A673 (cell line): ENCODE measurements at regions not wholly inside any gene's neighbourhood (a gene's known extent, or its start where the extent isn't known, plus 50 kb on each side); places are given as distances from the start of the nearest gene placed in this dataset.

Source experiments
- CTCF ChIP-seq: fragments of 300-800, 200-600 bp; sonication (generic); conservative IDR thresholded peaks from 2 replicates; pipeline ENCODE4 v1.5.1; 2017; ENCODE audit warnings: low read depth, mild to moderate bottlenecking, antibody characterized with exemption, low read length, moderate library complexity, mixed read lengths
- EZH2 ChIP-seq: fragments of 200-600 bp; sonication (generic); IDR thresholded peaks from 2 replicates; pipeline ENCODE4 v1.6.1; 2017; ENCODE audit warnings: borderline replicate concordance, low read depth, mild to moderate bottlenecking, mixed read lengths, antibody characterized with exemption, low read length; ENCODE audit not compliant: poor library complexity, severe bottlenecking

DNA sequence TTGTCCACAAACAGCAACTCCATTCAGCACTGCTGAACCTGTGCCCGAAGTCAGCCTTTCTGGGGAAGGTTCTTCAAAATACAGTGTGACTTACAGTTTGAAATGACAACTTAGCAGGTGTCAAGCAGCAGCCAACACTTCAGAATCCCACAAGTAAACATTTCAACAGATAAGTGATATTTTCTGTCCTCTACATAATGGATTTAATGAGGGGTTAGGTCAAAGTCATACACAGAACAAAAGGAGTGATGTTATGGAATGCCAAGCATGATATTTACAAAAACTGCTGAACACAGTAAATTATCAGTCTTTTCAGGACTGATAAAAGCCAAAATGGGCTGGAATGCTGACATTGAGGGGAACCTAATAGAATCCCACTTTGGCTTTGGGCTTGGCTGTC, 77.6 kb upstream of the JAZF1 start:
- TF ChIP-seq CTCF, result no peak
- no peak for TF ChIP-seq EZH2
